Hematopoietic multipotent progenitor cell treated with erythropoietin and hydrocortisone succinate and interleukin-3 and kit ligand, for 6 days (in vitro differentiated cells): ENCODE measurements at regions not wholly inside any gene's neighbourhood (a gene's known extent, or its start where the extent isn't known, plus 50 kb on each side); places are given as distances from the start of the nearest gene placed in this dataset.

Source experiments
- DNase-seq: peaks from one replicate; pipeline ENCODE4 v3.0.0-alpha.2; 2015

GRCh38 chr7:81648716-81649115 is 121.1 kb downstream of the HGF start:
- DNase-seq, result no peak

DNA sequence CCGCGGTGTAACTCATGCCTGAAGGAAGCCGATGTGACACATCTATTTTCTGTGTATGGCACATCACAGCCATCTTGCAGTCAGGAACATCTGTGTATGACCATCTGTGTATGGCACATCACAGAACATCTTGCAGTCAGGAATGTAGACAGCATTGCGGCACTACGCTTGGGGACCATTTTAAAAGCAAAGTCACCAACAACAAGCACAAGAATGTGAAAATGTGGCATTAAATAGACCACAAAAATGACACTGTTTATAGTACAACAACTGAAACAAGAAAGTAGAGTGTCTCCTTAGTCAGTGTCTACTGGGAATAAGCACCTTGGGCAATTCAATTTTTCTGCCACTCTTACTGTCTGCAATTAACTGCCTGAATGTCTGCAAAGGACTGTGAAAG is 124.4 kb downstream of the HGF start:
- no peak for DNase-seq

- DNase-seq, result no peak
Observed at GRCh38 chr7:81641873-81642272, 128.0 kb downstream of the HGF start.

DNA sequence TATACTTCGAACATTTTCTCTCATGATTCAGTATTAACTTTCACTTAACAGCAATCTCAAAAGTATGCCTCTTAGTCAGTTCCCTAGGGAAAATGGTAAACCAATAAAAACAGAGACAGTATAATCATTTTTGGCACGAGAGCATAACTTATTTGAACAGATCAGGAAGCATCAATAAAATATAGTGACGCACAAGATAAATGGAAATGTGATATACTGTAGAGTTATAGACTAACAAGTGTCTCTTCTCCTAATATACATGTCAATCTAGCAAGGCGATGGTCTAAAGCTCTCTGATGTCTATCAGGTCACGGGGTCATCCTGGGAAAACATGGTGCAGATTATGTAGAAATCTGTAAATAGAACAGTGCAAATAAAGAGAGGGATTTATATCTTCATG is 131.6 kb downstream of the HGF start:
- DNase-seq, result no peak

GRCh38 chr7:81637534-81637933 is 132.3 kb downstream of the HGF start:
- DNase-seq, result no peak

DNA sequence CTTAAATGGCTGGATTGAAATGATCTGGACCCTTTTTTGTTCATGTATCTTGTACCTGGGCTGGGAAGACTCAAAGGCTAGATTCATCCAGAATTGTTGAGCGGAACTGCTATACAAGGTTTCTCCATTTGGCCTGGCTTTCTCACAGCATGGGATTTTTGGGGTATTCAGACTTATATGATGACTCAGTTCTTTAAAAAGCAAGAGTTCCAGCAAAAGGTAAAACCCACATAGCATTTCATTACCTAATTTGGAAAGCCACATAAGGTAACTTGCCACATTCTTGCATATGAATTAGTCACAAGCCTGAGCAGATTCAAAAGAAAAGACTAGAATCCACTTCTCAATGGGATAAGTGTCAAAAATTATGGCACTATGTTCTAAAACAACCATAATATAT is 137.4 kb downstream of the HGF start:
- DNase-seq, result no peak

DNA sequence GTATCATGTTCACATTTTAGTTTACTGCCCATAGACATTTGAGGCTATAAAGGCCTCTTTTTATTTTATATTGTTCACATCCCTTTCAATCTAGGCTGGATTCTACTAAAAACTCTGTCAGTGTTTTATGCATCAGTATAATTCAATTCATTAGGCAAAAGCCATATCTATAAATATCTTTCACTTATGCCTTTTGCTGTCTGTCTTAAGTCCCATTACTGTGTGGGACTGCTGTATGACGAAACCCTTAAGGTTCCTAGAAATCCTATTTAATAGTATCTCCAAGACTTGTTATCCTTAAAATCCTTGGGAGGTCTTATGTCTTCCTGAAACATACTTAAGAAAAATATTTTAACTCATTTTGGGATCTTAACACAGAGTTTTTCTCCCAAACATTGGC is 139.2 kb downstream of the HGF start:
- no peak for DNase-seq

GRCh38 chr7:81629702-81630101 is 140.1 kb downstream of the HGF start:
- DNase-seq, result no peak

DNA sequence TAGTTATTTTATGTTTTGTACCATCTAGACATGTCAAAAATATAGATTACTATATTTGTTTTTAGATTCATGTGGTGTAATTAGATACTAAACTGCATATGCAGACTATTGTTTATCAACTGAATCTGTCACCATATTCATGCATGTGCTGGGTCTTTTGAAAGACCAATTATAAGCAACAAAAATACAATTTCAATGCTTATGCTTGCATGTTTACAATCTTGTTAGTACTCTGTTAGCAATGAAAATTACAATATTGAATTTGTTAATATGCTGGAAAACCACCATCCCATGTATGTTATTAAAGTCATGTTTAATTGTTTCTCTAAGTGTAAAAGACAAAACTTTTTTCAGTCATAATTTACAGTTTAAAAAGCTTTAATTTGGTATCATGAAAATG is 140.9 kb downstream of the HGF start:
- no peak for DNase-seq

GRCh38 chr7:81627536-81628287 is 142.1 kb downstream of the HGF start:
- DNase-seq, result no peak

DNA sequence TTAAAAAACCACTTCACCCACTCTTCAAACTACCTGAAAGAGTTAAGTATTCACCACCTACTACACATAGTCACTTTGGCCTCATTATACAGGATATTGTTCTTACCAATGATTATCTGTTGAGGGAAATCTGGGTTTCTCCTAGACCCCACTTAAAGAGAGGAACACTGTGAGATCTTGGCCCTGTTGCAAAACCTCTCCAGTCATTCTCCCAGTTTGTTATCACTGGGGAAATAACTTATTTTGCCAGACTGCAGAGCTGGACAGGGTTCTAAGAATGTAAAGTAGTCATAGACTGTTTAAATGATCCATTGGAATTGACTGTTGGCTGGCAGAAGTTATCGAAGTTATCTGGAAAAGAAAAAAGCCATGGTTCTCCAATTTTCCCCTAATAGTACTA is 143.8 kb downstream of the HGF start:
- no peak for DNase-seq

DNA sequence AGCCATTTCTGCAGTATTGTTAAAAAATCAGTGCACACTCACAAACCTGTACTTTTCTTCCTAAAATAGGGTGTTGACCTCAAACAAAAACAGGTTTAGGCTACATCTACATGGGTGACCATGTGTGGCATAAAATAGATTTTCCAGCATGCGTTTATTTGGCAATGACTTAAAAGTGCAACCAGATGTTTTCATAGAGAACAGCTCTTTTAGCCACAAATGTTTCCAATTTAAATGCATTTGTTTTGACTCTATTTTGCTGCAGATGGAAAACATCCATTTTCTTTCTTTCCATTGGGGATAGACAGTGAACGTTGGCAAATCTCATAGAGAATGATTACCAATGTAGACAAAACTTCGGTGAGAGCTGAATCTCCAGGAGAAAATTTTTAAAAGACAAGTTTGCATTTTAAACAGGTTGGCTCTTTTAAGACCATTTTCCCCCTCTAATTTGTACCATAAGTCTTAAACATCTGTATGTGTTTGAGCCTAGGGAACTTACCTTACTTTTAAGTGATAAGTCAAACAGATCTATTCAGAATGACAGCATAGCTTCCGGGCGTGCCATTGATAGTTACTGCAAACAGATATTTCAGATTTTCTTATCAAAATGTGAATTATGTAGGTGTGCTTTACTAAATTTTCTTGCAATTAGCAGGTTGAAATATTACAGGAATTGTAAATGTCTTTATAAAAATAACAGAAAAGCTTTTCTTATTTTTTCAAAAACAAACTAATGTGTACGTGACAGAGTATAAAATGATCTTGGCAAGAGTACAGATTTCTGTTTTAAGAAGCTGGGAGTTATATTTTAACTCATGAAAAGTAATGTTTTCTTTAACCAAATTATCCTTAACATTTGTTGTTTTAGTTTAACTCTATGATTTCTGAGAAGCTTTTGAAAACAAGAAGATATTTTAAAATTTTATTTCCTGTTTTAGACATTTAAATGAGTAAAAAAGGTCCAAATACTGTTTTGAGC is 144.9 kb downstream of the HGF start:
- no peak for DNase-seq

- DNase-seq, result no peak
Observed at GRCh38 chr7:81624021-81624592, 145.7 kb downstream of the HGF start.

- no peak for DNase-seq
Observed at GRCh38 chr7:81623251-81623855, 146.5 kb downstream of the HGF start.

DNA sequence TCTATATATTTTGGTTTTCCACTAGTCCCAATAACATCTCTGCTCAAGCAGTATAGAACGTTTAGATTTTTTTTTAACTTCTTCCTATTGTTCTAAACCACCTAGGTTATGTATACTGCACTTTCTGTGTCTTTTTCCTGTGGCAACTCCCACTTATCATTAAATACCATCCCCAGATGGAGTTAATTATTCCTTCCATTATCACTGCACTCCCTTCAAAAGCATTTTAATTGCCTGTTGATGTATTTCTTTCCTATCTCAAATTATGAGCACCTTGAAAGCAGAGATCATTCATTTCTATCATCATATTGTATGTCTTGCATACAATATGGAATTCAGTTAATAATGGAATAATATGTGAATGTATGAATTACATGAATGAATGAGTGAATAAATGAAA is 148.0 kb downstream of the HGF start:
- no peak for DNase-seq

GRCh38 chr7:81618396-81619014 is 151.3 kb downstream of the HGF start:
- DNase-seq, result no peak

- no peak for DNase-seq
Observed at GRCh38 chr7:81616951-81617350, 152.9 kb downstream of the HGF start.

DNA sequence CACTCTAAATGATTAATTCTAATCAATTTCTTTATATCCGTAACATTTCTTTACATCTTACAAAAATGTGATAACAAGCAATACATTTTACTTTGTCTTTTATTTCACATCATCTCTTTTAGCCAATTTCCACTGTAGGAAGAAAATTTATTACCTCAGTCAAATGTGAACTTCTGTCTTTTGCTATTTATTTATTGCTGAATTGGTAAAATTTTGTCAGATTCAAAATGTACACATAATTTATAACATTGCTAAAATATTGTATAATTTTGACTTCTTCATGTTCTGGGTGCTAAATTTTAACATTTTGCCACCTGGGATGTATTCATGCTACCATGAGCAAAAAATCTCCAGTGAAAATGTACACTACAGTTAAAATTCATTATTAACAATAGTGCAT is 158.0 kb downstream of the HGF start:
- no peak for DNase-seq

DNA sequence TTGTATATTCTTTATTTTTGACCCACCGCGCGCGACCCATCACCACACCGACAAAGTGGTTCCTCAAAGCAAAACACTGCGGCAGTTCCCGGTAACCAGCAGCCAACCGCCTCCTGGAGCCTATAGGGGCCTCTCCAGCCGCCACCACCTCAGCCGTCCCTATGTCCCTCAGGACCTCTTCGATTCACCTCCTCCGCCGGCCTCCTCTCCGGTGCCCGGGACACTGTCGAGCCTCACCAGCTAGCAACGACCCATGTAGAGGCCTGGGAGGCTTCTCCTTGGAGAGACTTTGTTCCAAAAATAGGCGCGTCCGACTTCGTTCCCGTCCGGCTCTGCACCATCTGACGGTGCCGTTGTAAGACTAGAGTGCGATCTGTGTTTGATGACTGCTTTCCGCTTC is 158.8 kb downstream of the HGF start:
- DNase-seq, result no peak

DNA sequence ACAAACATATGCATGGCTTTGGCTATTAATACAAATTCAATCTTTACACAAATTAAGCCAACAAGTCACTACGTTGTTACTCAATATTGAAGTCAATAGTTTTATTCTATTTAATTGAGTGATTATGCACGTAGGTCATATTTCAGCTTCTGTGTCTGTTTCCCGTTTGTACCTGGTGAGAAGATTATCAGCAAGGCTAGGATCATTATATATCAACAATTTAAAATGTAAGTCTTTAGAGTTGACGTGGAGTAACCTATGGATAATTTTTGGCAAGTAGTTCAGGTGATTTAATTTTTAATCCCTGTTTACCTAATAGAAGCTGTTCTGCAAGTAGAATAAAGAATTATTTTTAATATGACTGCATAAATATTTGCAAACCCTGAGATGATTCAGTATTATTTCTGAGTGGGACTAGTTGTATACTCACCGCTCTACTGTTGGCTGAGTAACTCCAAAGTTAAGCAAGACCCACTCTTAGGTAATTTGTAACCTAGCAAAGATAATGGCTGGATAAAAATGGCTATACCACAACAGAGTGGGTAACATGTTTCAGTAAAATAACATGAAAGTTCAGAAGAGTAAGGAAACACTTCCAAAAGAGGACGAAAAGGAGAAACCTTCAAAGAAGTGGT is 161.0 kb downstream of the HGF start:
- no peak for DNase-seq

DNA sequence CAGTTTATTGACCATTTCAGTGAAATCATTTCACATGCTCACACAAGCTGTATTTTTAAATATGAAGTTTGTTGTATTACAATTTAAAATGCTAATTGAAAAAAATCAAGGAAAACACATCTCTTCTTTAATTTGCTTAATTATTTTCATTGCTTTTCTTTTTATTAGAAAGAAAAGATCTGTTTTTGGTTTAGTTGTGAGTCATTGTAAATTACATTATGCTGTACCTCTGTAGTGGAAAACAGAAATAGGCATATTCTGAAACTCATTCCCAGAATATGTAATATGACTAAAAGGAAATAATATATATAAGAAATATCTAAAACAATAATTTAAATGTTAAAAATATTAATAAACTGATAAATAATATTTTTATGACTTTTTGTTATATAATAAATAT is 161.9 kb downstream of the HGF start:
- DNase-seq, result no peak

DNA sequence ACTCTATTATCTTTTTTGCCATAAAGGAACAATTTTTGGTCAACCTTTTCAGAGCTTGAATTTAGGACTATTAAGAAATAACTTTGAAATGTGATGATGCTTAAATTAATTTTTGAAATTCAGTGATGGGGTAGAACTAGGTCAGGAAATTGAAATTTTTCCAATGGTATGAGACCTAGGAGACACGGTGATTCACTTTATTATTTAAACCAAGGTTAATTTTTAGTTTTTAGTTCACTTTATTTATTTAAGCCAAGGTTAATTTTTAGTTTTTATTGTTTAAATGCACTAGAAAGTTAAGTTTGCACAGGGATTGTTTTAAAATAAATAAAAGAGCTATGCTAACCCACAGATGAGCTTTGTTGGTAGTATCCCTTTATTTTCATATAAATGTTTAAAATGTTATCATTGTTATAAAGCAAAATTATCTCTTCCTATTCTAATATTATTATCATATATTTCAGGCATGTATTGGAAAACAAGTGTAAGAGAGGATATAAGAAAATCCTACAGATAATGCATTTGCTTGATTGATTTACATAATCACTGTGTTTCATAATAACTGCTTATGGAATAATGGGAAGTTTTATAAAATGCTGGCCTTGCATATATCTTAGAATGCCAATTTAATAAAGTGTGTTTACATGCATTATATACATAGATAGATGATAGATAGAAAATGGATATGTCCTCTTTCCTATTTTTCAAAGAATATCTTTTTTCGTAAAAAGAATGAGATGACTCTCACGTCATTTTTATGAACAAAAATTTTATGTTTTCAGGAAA is 163.6 kb downstream of the HGF start:
- DNase-seq, result no peak
